ENCODE measurements at regions not wholly inside any gene's neighbourhood (a gene's known extent, or its start where the extent isn't known, plus 50 kb on each side); places are given as distances from the start of the nearest gene placed in this dataset.

GRCh38 chr1:226816576-226816975 is 53.8 kb upstream of the PSEN2 start:
- DNase-seq (ENCODE audit: low read depth), result no peak

- DNase-seq (ENCODE audit: low read depth), result no peak
Observed at GRCh38 chr1:226814751-226815537, 55.5 kb upstream of the PSEN2 start.

GRCh38 chr1:226813671-226814591 is 56.5 kb upstream of the PSEN2 start:
- no peak for DNase-seq (ENCODE audit: low read depth)

- no peak for DNase-seq (ENCODE audit: low read depth)
Observed at GRCh38 chr1:226810681-226811080, 59.7 kb upstream of the PSEN2 start.

- DNase-seq (ENCODE audit: low read depth), result no peak
Observed at GRCh38 chr1:226809785-226810571, 60.4 kb upstream of the PSEN2 start.

- no peak for DNase-seq (ENCODE audit: low read depth)
Observed at GRCh38 chr1:226808501-226808900, 61.9 kb upstream of the PSEN2 start.

- DNase-seq (ENCODE audit: low read depth), result no peak
Observed at GRCh38 chr1:226806988-226807387, 63.4 kb upstream of the PSEN2 start.

- DNase-seq (ENCODE audit: low read depth), result no peak
Observed at GRCh38 chr1:226804907-226805759, 65.3 kb upstream of the PSEN2 start.

GRCh38 chr1:226800763-226801380 is 61.8 kb upstream of the ITPKB start:
- DNase-seq (ENCODE audit: low read depth), result no peak

GRCh38 chr1:226799634-226800281 is 60.7 kb upstream of the ITPKB start:
- no peak for DNase-seq (ENCODE audit: low read depth)

GRCh38 chr1:226798427-226799411 is 59.6 kb upstream of the ITPKB start:
- peak; percentile 42 for DNase-seq (ENCODE audit: low read depth)

- DNase-seq (ENCODE audit: low read depth), result no peak
Observed at GRCh38 chr1:226797151-226797550, 58.1 kb upstream of the ITPKB start.

GRCh38 chr1:226793620-226794276 is 54.7 kb upstream of the ITPKB start:
- DNase-seq (ENCODE audit: low read depth), result no peak

GRCh38 chr1:226792368-226792767 is 53.3 kb upstream of the ITPKB start:
- no peak for DNase-seq (ENCODE audit: low read depth)

- DNase-seq (ENCODE audit: low read depth), result no peak
Observed at GRCh38 chr1:226790545-226791181, 51.6 kb upstream of the ITPKB start.

GRCh38 chr1:226788965-226789364 is 49.9 kb upstream of the ITPKB start:
- no peak for DNase-seq (ENCODE audit: low read depth)
